Body of pancreas (tissue), 4 donors: ENCODE measurements at regions not wholly inside any gene's neighbourhood (a gene's known extent, or its start where the extent isn't known, plus 50 kb on each side); places are given as distances from the start of the nearest gene placed in this dataset.
"Not testable (repeated sequence)": the region's sequence is repeated elsewhere in the genome, so short reads cannot be mapped to it uniquely, and the experiment has no call there.

ENCODE experiments used
- ATAC-seq: fragments of 150-250 bp; one replicate; pipeline ENCODE4 v1.9.1; 2016
- DNase-seq, 4 donors: peaks; one replicate each; pipeline ENCODE4 v3.0.0-alpha.2; 2019
- H3K27ac ChIP-seq, 4 donors: fragments of 200-600 bp; sonication (generic); 1 replicate in 3 of 4; 2 replicates in 1 of 4; pipeline versions ENCODE4 v1.5.1 to v1.6.1; 2016 to 2019; ENCODE audit warnings: mild to moderate bottlenecking in 1 of 4, mixed read lengths in 1 of 4, moderate library complexity in 1 of 4
- H3K27me3 ChIP-seq, 2 donors: fragments of 200-600 bp; sonication (generic); one replicate each; pipeline ENCODE4 v1.6.0; 2016; ENCODE audit warnings: mild to moderate bottlenecking in 1 of 2
- H3K36me3 ChIP-seq, 2 donors: fragments of 200-600 bp; sonication (generic); replicated peaks in 1 of 2; 2 replicates each; pipeline ENCODE4 v1.5.1; 2016; ENCODE audit warnings: low read depth in 2 of 2; ENCODE audit not compliant: insufficient read depth in 1 of 2
- H3K4me1 ChIP-seq: fragments of 200-600 bp; sonication (generic); one replicate; pipeline ENCODE4 v1.6.0; 2016
- H3K4me3 ChIP-seq, 2 donors: fragments of 200-600 bp; sonication (generic); 1 replicate in 1 of 2; 2 replicates in 1 of 2; pipeline ENCODE4 v1.5.1; 2016 to 2019
- H3K9me3 ChIP-seq, 3 donors: fragments of 200-600 bp; sonication (generic); 1 replicate in 2 of 3; 2 replicates in 1 of 3; pipeline ENCODE4 v1.5.1; 2016
- POLR2A ChIP-seq, 3 donors: fragments of 450-650 bp; IDR thresholded peaks; one replicate each; pipeline ENCODE4 v1.6.1; 2016; ENCODE audit warnings: antibody characterized with exemption in 3 of 3, mild to moderate bottlenecking in 2 of 3
- WGBS, 2 donors: methylation state at CpG; one replicate each; pipeline ENCODE4 v1.1.5; 2017; 5-methylcytosine and 5-hydroxymethylcytosine counted together
- intact Hi-C: fragments of 100-400 bp; cut with DNase I; formaldehyde crosslinking; loops from one replicate; pipeline ENCODE4 v1.15.1; 2023
- TF ChIP-seq, protein P1 (sequence below), 7 experiments: fragments of 450-650 bp in 4 of 7; fragments of 200-600 bp in 3 of 7; sonication (generic) in 3 of 7; IDR thresholded peaks; one replicate each; pipeline ENCODE4 v1.5.1; 2016 to 2019; ENCODE audit warnings: antibody characterized with exemption in 7 of 7

DNA sequence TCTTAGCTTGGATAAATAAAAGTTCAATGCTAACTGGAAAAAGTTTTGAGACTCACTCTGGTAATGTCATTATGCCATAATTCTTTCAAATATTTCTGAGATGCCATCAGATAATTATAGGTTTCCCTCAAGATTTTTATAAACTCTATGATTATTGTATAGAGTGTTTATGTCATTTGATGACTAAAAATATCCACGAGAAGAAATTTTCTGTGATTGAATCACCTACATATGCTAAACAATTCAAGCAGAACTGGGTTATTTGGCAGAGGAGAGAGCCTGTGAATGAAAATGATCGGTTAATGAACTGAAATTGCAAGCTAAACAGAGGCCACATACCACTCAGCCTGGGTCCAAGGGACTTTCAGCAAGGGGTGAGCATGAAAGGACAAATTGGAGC is 92.6 kb upstream of the TSC22D1 start:
- no peaks in the 10 kb centered on the region for H3K27me3 ChIP-seq
- H3K27ac ChIP-seq = no peak overlapping the region
- no peaks in the 10 kb centered on the region for H3K9me3 ChIP-seq
- ATAC-seq = no peak
- TF ChIP-seq POLR2A (IDR thresholded peaks at IDR 0.05) = no peak
- TF ChIP-seq, protein P1, sequence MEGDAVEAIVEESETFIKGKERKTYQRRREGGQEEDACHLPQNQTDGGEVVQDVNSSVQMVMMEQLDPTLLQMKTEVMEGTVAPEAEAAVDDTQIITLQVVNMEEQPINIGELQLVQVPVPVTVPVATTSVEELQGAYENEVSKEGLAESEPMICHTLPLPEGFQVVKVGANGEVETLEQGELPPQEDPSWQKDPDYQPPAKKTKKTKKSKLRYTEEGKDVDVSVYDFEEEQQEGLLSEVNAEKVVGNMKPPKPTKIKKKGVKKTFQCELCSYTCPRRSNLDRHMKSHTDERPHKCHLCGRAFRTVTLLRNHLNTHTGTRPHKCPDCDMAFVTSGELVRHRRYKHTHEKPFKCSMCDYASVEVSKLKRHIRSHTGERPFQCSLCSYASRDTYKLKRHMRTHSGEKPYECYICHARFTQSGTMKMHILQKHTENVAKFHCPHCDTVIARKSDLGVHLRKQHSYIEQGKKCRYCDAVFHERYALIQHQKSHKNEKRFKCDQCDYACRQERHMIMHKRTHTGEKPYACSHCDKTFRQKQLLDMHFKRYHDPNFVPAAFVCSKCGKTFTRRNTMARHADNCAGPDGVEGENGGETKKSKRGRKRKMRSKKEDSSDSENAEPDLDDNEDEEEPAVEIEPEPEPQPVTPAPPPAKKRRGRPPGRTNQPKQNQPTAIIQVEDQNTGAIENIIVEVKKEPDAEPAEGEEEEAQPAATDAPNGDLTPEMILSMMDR (IDR thresholded peaks at IDR 0.05) = no peak
- DNase-seq = no peak
- no peaks in the 10 kb centered on the region for H3K4me1 ChIP-seq
- no peak overlapping the region for H3K4me3 ChIP-seq
- H3K36me3 ChIP-seq = no peaks in the 10 kb centered on the region
- 62 to 73% methylated on average over 2 of the region's 2 CpGs for WGBS, 2 donors
- intact Hi-C loops = no loop called here

- Histone ChIP-seq H3K4me3 (no peak overlapping the region), H3K9me3 (no peaks in the 10 kb centered on the region), H3K36me3 (no peaks in the 10 kb centered on the region), H3K27ac (no peak overlapping the region), H3K27me3 (no peaks in the 10 kb centered on the region), H3K4me1 (no peaks in the 10 kb centered on the region)
- WGBS, 2 donors = 55 to 58% methylated on average over 3 of the region's 3 CpGs
- no peak for ATAC-seq
- TF ChIP-seq, protein P1 (IDR thresholded peaks at IDR 0.05) = no peak
- intact Hi-C loops = no loop called here
- no peak for DNase-seq
These were observed 91.8 kb upstream of the TSC22D1 start for GRCh38 chr13:44667943-44668342.

- H3K4me3 ChIP-seq, intact Hi-C loops, H3K27me3 ChIP-seq, H3K27ac ChIP-seq, H3K9me3 ChIP-seq, ATAC-seq, DNase-seq, H3K36me3 ChIP-seq, H3K4me1 ChIP-seq: not testable (repeated sequence)
- 93 to 95% methylated on average over 3 of the region's 3 CpGs for WGBS, 2 donors
These were observed 90.4 kb upstream of the TSC22D1 start for GRCh38 chr13:44666538-44666937.

DNA sequence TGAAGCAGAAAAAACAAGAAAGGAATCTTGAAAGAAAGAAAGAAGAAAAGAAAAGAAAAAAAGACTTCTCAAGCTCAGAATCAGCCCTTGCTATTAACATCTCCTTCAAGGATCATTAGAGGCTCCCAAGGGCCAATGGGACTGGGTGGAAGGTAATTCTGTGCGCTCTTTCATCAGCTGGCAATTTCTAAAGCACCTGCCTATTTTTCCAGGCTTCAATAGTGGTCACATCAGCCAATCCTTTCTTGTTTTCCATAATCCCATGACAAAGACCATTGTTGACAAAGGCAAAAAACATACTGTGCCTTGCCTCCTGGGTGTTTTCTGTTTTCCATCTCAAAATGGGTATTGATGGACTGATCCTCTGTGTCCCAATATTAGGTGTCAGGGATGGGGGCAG is 88.2 kb upstream of the TSC22D1 start:
- DNase-seq = no peak
- ATAC-seq = no peak
- Histone ChIP-seq H3K4me1 (no peaks in the 10 kb centered on the region), H3K4me3 (no peak overlapping the region), H3K27ac (no peak overlapping the region), H3K9me3 (no peaks in the 10 kb centered on the region), H3K36me3 (no peaks in the 10 kb centered on the region), H3K27me3 (no peaks in the 10 kb centered on the region)
- 71 to 79% methylated on average over 1 of the region's 1 CpG for WGBS, 2 donors
- TF ChIP-seq, protein P1 (IDR thresholded peaks at IDR 0.05) = no peak
- TF ChIP-seq POLR2A (IDR thresholded peaks at IDR 0.05) = no peak
- intact Hi-C loops = no loop called here

DNA sequence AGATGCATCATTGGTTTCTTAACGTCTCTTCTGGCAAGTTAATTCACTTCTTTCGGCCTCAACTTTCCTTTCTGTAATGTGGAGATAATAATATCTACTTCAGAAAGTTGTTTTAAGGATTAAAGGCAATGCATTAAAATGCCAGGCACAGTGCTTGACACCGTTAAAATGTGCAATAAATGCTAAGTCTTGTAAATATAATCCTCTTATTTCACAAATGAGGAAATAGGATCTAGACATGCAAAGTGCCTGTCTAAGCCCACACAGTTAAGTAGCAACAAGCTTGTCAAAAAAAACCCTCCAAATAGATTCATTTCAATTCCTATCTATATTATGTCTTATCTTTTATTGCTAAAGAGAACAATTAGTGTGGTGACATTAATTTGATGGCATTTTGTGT is 86.4 kb upstream of the TSC22D1 start:
- DNase-seq = no peak
- 68 to 73% methylated on average over 3 of the region's 3 CpGs for WGBS, 2 donors
- intact Hi-C loops = no loop called here

More for the DNA sequence above, 86.4 kb upstream of the TSC22D1 start:
- Histone ChIP-seq H3K9me3 (no peaks in the 10 kb centered on the region), H3K4me1 (no peaks in the 10 kb centered on the region), H3K36me3 (no peaks in the 10 kb centered on the region), H3K4me3 (no peak overlapping the region), H3K27me3 (no peaks in the 10 kb centered on the region), H3K27ac (no peak overlapping the region)
- no peak for ATAC-seq
- TF ChIP-seq POLR2A (IDR thresholded peaks at IDR 0.05) = no peak
- TF ChIP-seq, protein P1 (IDR thresholded peaks at IDR 0.05) = no peak
